Activated T-cell treated with anti-CD3 and anti-CD28 coated beads for 4 hours (primary cell): ENCODE measurements at regions not wholly inside any gene's neighbourhood (a gene's known extent, or its start where the extent isn't known, plus 50 kb on each side); places are given as distances from the start of the nearest gene placed in this dataset.
A peak's percentile ranks its signal among the peaks of the same experiment; 100 is the strongest.
"Not testable (repeated sequence)": the region's sequence is repeated elsewhere in the genome, so short reads cannot be mapped to it uniquely, and the experiment has no call there.

Source experiments
- DNase-seq: peaks from one replicate; pipeline ENCODE4 v3.0.0-alpha.2; 2020

DNA sequence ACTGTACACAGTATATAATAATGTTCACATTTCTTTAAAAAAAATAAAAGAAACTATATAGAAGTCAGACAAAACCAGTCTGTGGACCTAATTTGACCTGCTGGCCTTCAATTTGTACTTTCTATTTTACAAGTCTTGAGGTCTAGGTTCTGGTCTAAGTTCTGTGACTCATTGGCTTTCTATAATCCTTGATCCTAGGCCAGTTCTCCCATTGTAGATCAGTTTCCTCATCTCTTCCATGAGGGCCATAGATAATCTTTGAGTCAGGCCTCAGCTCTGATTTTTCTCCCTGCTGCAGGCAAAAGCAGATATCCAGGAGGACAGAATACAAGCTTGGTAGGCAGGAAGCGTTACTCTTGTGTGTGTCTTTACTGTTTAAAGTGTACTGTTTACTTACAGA lies 603.7 kb upstream of the CAMK1G start:
- DNase-seq: no peak

DNA sequence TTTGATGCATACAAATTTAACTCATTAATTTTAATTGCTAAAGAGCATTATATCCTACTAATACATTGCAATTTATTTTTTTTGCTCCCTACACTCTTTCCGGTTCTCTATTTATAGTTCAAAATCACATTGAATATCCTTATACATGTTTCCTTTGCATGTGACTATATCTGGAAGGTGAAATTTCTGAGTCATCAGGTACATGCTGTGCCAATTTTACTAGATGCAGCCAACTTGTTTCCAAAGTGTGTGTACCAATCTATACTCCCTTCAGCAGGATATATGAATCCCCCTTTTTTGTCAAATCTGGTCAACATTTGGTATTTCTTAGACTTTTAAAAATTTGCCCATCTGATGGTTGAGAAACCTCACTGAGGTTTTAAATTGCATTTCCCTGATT lies 602.9 kb upstream of the CAMK1G start:
- DNase-seq: no peak

DNA sequence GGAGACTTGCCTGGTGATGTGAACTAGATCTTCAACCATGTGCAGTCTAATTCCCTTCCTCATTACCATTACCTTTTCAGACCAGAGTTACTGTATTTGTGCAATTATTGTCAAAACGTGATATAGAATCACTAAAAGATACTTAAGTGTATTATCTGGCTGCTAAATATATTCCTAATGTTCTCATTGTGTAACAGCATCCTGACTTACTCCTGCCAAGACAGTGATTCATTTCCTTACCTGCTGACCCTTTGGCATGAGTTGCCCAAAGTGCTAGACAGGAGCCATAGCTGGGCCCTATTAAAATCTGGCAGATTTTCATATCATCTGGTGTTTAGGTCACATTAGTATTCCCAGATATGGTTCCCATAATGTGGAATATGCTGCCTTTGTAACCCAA lies 598.3 kb upstream of the CAMK1G start:
- DNase-seq: no peak

DNA sequence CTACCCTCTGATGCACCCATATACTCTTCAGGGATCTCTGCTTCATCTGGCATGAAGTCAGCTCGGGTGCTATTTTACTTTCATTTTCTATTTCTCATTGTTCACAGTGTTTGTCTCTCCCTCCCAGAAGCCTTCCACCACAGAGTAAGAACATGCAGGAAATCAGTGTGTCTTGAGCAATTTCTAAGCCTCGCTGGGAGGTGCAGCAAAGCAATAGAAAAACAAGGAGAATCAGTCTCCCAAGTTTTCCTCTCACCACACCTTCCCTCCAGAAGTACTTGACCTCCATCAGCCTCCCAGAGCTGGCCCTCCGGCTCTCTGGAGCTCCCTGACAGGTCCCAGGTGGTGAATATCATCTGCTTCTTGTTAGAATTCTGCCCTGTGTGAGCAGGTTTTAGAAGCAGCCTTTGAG lies 594.7 kb upstream of the CAMK1G start:
- peak; percentile 0 for DNase-seq

DNA sequence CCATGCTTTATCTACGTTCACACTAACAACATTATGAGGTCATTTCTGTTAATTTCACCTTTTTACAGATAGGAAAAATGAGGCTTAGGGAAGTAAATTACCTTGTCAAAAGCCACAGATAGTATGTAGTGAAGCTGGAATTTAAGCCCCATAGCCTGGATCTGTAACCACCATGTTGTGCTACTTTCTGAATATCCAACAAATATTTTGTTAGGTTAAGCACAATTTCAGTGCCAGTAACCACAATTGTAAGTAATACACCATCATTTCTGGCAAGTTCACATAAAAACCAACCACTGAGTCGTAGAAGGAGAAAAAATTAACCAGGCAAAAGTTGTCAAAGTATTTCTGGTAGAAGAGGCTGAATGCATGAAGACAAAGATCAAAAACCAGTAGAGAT lies 593.1 kb upstream of the CAMK1G start:
- no peak for DNase-seq

DNA sequence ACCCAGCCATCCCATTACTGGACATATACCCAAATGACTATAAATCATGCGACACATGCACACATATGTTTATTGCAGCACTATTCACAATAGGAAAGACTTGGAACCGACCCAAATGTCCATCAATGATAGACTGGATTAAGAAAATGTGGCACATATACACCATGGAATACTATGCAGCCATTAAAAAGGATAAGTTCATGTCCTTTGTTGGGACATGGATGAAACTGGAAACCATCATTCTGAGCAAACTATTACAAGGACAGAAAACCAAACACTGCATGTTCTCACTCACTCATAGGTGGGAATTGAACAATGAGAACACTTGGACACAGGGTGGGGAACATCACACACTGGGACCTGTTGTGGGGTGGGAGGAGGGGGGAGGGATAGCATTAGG lies 586.5 kb upstream of the CAMK1G start:
- not testable (repeated sequence) for DNase-seq

DNA sequence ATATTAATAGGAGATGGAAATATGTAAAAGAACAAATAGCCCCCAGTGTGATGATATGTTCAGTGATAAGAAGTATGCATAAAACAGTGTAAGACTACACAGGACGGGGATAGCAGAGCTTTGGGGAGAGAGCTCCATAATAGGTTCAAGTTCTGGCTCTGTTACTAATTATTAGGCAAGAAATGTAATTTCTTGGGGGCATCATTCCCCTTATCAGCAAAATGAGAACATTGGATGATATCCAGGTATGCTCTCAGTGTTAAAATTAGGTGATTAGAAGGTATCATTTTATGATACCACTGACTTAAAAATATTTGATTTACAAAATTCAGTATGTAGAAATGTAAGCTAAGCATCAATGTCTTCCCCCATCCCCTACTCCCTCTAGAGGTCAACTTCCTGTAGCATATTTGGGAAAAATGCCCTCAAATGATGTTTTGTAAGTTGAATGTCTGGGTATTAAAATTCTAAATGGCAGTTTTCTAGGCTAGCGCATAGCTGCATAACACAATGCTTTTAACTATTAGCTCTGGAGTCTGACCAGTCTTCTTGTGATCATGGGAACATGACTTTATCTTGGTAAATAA lies 585.7 kb upstream of the CAMK1G start:
- DNase-seq: no peak

DNA sequence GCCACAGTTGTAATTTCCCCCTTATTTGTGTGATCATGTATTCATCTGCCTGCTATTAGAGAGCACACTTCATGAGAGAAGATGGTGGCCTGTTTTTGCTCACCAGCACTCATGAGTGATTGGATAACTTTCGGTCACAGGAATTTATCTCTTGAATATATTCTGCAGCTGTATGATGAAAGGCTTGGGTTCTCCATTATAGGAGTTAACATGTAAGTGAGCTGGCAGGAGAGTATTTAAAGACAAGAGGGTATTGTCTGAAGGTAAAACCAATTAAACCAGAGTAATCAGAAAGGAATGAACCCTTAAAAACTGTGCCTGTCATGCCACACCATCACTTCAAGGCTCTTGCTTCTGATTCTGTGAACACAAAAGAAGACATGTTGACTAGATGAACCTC lies 574.9 kb upstream of the CAMK1G start:
- no peak for DNase-seq

DNA sequence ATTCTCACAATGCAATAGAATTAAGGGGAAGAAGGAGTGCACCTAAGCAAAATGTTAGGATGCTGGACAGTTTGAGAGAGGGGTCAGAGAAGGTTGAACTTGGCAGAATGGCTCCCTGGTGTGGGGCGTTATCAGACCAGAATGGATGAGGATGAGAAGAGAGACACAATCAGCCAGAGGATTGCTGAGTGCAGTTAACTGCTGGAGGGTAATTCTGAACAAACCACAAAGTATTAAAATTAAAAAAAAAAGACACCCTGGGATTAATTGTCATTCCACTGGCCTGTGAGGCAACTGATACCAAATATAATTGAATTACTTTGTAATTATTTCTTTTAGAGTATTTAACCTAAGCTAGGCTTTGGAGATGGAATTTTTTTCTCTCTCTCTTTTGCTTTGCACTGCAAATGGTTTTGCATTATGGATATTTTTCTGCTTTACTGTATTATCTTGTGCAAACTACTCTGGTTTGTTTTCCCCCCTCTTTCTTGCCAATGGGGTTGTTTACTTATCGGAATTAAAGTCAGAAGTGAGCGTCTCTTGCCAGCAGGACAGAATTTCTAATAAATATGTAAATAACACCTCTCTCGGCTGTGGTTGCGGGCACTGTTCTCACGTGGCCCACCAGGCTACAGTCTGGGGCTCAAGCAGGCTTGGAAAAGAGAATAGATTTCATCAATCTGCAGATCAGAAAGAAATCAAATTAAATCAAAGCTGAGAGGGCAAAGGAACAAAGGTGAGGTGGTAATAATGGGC lies 572.9 kb upstream of the CAMK1G start:
- no peak for DNase-seq

DNA sequence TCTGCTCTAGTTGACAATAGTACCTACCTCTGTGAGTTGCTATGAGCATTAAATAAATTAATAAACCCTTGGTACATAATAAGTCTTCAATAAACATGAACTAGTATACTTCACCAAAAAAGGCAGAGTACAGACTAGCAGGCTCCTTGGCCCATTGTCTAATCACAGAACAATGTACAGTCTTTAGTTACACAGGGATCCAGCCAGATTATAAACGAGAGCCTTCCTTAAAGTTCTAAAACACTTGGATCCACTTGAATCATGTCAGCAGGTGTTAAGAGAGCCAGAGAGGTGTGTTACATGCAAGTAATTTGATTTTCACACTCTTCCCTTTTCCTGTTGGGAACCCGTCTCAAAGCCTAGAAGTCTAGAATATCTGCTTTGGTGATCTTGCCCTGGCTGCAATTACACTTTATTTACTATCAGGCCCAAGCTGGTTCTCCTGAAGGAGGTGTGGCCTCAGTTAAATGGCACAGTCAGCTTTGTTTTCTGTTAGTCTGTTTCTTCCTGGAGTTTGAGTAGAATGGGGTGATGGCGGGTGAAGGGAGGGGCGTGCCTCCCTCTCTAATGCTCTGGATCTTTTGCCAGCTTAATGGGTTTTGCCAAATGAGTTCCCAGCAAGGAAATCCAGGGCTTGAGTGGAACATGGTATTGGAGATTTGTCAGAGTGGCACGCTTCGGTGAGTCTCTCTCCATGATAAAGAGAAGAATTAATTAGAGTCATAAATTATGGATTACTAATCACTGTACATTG lies 570.9 kb upstream of the CAMK1G start:
- DNase-seq: no peak

DNA sequence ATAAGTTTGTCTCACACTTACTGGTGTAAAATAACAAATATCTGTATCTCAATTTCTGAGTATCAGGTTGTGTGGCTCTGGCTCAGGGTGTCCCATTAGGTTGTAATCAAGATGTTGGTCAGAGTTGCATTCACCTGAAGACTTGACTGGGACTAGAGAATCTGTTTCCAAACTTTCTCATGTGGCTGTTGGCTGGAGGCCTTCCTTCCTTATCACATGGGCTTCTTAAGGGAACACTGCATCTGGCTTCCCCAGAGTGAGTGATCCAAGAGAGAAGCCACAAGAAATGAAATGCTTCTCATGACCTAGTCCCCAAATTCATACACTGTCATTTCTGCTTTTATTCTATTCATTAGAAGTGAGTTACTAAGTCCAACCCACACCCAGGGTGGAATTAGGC lies 568.4 kb upstream of the CAMK1G start:
- no peak for DNase-seq

DNA sequence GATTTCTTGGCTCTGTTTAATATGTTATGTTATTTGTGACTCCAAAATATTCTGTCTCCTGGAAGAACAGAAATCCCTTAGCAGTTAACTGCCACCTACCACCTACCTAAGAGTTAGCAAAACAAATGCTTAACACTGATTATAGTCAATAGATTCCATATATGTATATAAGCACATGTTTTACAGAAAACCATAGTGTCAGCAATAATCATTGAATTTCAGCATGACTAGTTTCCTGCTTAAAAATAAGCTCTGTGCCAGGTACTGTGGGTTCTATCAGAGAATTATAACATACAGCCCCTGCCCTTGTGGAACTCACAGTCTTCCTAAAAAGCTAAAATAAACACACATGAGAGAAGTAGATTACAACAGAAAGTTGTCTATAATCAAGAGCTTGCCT lies 561.9 kb upstream of the CAMK1G start:
- DNase-seq: no peak

DNA sequence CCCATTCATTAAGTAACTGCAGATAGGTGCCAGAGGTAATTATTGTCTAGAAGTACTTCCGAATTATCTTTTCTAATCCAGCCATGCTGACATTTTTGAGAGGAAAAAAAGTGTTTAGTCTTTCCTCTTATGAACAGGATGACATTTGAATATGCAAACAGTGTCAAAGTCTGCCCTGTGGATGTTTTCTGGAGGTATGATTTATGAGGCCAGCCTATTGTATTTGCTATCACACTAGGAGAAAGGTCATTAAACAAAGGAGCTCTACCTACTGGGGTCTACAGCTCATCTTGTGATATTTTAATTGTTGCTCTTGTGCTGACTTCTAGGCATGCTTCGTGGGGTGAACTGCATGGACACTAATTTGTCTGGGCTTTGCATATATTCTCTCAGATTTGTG lies 559.7 kb upstream of the CAMK1G start:
- DNase-seq: no peak

DNA sequence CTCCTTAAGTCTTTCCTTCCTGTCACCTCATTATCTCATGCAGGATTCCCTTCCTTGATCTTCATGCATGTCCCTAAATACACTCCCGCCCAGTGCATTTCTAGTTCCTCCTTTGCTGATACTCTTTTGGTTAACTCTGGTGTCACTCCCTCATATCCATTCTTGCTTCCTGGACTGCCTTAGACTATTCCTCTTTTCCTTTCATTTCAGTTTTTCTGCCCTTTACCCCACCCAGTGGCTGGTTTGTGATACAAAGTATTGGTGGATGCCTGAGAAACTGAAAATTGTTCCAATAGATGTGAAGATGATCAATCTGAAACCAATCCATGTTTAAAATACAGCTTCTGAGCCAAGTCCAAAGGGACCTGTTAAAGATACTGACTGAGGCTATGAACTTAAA lies 553.8 kb upstream of the CAMK1G start:
- DNase-seq: no peak

DNA sequence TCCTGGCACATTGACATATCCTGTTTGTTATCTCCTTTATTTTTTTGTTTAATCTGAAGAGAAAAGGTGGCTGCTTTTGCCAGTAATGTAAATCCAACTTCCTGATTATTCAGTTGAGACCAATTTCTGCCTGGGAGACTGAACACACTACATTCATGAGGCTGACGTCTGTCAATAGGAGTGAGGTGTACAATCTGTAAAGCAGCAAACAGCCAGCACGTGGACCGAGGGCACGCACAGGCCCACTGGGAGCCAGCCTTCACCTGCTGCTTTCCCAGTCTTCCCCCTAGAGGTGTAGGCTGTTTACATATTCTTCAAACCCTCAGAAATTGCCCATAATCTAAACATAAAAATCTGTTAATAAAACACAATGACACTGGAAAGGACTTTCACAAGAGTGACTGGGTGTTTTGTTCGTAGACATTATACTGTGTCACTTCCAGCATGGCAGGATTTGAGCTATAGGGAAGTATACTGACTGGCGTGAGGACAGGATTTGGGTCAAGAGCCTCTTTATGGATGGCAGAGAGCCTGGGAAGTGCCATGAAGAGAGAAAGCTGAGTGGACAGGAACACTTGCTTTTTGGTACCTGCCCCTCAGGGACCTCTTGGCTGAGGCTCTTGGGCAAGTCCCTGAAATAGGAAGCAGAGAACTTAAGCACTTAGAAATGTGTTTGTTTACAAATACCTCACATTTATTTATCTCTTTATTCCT lies 552.9 kb upstream of the CAMK1G start:
- no peak for DNase-seq

DNA sequence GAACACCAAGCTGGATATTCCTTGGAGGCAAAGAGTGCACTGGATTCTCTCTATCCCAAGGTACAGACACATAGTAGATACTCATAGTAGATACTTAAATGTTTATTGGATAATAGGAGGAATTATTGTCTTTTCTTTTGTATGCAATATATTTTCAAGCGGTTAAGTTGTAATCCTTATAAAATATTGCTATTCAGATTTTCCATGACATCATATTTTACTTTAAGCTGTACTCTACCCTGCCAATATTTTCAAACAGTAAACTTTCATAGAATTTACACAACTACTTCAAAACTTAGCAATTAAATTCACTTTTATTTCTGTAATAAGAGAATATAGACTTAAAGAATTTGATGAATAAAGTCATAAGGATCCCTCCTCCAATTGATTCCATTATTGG lies 546.5 kb upstream of the CAMK1G start:
- no peak for DNase-seq

DNA sequence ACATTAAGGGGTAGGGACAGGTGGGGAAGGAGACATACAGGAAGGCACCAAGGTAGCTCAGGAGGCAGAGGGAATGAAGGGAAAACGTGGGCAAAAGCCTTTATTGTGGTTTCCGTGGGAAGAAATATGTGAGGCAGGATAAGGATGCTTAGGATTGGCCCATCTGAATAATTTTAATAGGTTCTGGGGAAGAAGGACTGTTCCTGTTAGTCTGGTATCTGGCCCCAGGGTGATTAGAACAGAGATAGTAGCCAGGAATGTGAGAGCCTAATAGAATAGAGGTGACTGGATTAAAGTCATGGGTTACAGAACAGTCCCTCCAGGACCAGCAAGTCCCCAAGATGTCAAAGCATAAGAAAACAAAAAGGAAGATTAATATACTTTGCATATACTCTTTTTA lies 545.2 kb upstream of the CAMK1G start:
- DNase-seq: no peak

DNA sequence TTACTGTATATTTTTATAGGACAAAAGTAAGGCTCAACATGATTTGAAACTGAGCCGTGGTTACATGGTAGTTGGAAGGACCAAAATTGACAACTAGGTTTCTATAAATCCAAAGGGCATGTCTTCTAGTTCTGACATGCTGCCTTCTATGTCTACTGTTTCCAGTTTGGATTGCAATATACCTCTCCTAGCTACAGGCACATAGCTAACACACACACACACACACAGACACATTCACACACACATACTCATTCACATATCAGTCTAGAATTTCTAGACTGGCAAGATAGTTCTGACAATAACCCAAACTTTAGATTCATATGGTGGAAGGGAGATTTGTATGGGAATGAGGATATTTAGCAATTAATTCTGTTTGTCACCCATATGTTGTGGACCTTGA lies 544.8 kb upstream of the CAMK1G start:
- DNase-seq: no peak

DNA sequence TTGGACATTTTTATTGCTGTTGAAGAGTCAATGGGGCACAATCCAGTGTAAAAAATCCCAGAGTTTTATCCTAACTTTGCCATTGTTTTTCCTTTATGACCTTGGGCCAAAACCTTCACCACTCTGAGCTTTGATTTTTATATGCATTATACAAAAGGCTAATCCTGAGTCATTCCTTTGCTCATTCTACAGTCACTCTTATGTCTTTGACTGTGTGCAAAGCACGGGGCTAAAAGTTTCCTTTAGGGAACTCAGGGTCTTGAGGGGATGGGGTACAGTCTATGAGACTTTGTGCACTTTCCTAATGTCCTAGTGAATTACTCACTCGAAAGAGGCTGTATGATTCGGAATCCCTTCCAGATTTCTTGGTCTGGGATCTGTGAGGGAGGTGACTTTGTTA lies 543.2 kb upstream of the CAMK1G start:
- no peak for DNase-seq

DNA sequence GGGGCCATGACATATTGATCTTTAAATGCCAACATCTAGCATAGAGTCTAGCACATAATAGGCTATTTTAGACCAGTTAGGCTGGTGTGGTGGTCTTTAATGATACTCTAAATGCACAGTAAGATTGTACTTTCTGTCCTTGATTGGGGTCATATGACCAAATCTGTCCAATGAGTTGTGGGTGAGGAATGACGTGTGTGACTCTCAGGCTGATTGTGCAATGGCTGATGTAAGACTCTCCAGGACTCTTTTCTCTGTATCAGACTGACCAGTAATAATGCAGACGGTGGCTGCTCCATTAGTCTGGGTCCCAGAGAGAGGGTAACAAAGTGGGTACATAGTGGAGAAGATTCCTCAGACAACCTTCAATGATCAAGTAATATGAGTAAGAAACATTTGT lies 541.6 kb upstream of the CAMK1G start:
- DNase-seq: no peak

DNA sequence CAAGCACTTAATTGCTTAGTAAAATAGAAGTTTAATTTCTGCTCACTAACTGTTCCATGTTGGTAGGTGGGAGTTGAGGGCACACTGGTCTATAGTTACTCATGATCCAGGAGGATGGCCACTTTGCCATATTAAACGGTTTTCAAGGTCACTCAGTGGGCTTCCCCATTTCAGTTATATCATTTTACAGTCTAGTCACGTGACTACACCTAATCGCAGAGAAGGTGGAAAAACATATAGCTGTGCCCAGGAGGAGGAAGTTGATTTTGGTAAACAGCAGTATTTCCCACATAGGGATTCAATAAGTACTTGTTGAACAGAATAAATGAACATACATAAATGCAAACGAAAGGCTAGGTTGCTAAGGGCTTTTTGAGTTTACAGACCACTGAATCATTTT lies 541.1 kb upstream of the CAMK1G start:
- DNase-seq: no peak

DNA sequence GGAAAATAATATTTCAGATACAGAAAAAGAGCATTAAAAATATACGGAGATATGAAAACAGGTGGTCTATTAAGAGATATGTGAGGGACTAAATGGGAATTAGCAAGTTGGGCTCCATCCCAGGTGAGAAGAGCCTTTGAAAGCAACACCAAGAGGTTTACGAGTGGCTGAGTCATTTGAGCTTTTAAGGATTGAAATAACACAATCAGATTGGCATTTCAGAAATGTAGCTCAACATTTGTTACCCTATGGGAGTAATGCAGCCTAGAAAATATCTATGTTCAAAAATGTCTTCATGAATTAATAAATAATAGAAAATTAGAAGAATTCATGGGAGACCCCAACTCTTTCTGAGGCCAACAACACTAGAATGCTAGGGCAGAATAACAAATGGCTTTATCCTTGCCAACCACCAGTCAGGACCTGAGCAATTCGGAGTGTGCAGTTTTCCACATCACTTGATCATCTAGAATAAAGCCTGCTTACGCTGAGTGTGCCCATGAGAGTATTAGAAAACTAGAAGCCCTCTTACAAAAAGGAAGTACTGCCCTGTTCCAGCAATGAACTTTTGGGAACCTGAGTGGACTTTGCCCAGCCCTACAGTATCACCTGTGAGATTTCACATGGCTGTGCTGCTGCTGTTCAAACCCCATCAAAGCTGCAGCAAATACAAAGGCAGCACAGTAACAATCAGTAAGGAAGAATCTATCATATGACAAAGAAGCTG lies 538.0 kb upstream of the CAMK1G start:
- DNase-seq: no peak

DNA sequence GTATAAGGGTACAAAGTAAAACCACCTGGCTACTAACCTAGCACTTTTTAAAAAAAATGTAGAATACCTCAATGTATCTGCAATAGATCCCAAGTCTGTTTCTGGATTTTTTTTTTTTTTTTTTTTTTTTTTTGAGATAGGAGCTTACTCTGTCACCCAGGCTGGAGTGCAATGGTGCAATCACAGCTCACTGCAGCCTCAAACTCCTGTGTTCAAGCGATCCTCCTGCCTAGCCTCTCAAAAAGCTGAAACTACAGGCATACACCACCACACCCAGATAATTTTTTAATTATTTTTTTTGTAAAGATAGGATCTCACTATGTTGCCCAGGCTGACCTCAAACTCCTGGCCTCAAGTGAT lies 537.5 kb upstream of the CAMK1G start:
- no peak for DNase-seq
